ENCODE measurements at regions not wholly inside any gene's neighbourhood (a gene's known extent, or its start where the extent isn't known, plus 50 kb on each side); places are given as distances from the start of the nearest gene placed in this dataset.
"Not testable (repeated sequence)": the region's sequence is repeated elsewhere in the genome, so short reads cannot be mapped to it uniquely, and the experiment has no call there.

- no peak for DNase-seq
These were observed 129.8 kb downstream of the SEC23A start for GRCh38 chr14:38973083-38973700.

- DNase-seq, result no peak
These were observed 130.5 kb downstream of the SEC23A start for GRCh38 chr14:38972511-38972910.

GRCh38 chr14:38971258-38971921 lies 131.6 kb downstream of the SEC23A start:
- DNase-seq, result no peak

- no peak for DNase-seq
These were observed 138.4 kb downstream of the SEC23A start for GRCh38 chr14:38964630-38965029.

- no peak for DNase-seq
These were observed 142.0 kb downstream of the SEC23A start for GRCh38 chr14:38960946-38961531.

GRCh38 chr14:38959021-38959420 lies 144.0 kb downstream of the SEC23A start:
- no peak for DNase-seq

GRCh38 chr14:38958589-38958988 lies 144.4 kb downstream of the SEC23A start:
- DNase-seq, result no peak

GRCh38 chr14:38951451-38951850 lies 151.6 kb downstream of the SEC23A start:
- no peak for DNase-seq

- DNase-seq, result no peak
These were observed 152.4 kb downstream of the SEC23A start for GRCh38 chr14:38950676-38951075.

GRCh38 chr14:38948576-38948975 lies 154.5 kb downstream of the SEC23A start:
- no peak for DNase-seq

- no peak for DNase-seq
These were observed 154.9 kb downstream of the SEC23A start for GRCh38 chr14:38948171-38948570.

GRCh38 chr14:38947343-38947742 lies 155.7 kb downstream of the SEC23A start:
- DNase-seq, result no peak

GRCh38 chr14:38944691-38945090 lies 158.3 kb downstream of the SEC23A start:
- DNase-seq, result no peak

GRCh38 chr14:38941488-38941887 lies 161.5 kb downstream of the SEC23A start:
- DNase-seq, result no peak

- not testable (repeated sequence) for DNase-seq
These were observed 170.4 kb downstream of the SEC23A start for GRCh38 chr14:38932653-38933000.

- DNase-seq, result no peak
These were observed 170.9 kb downstream of the SEC23A start for GRCh38 chr14:38931969-38932652.

- no peak for DNase-seq
These were observed 172.1 kb downstream of the SEC23A start for GRCh38 chr14:38930898-38931297.

- DNase-seq, result no peak
These were observed 173.0 kb downstream of the SEC23A start for GRCh38 chr14:38930022-38930421.

GRCh38 chr14:38929416-38929815 lies 173.6 kb downstream of the SEC23A start:
- no peak for DNase-seq

- not testable (repeated sequence) for DNase-seq
These were observed 181.1 kb downstream of the SEC23A start for GRCh38 chr14:38921893-38922292.

GRCh38 chr14:38915125-38915524 lies 187.9 kb downstream of the SEC23A start:
- DNase-seq, result no peak

- no peak for DNase-seq
These were observed 192.9 kb downstream of the SEC23A start for GRCh38 chr14:38910092-38910491.

- no peak for DNase-seq
These were observed 198.1 kb downstream of the SEC23A start for GRCh38 chr14:38904959-38905358.

GRCh38 chr14:38901791-38902190 lies 201.2 kb downstream of the SEC23A start:
- DNase-seq, result no peak
